G401 (cell line): ENCODE measurements at regions not wholly inside any gene's neighbourhood (a gene's known extent, or its start where the extent isn't known, plus 50 kb on each side); places are given as distances from the start of the nearest gene placed in this dataset.

Experiments
- DNase-seq: peaks from one replicate; pipeline ENCODE4 v3.0.0-alpha.2; 2015; ENCODE audit warnings: low spot score
- in situ Hi-C: cut with HindIII; loops from 2 replicates; pipeline ENCODE4 v1.10.0; 2016; ENCODE audit warnings: low sequenced_read_pairs, mixed read lengths

DNA sequence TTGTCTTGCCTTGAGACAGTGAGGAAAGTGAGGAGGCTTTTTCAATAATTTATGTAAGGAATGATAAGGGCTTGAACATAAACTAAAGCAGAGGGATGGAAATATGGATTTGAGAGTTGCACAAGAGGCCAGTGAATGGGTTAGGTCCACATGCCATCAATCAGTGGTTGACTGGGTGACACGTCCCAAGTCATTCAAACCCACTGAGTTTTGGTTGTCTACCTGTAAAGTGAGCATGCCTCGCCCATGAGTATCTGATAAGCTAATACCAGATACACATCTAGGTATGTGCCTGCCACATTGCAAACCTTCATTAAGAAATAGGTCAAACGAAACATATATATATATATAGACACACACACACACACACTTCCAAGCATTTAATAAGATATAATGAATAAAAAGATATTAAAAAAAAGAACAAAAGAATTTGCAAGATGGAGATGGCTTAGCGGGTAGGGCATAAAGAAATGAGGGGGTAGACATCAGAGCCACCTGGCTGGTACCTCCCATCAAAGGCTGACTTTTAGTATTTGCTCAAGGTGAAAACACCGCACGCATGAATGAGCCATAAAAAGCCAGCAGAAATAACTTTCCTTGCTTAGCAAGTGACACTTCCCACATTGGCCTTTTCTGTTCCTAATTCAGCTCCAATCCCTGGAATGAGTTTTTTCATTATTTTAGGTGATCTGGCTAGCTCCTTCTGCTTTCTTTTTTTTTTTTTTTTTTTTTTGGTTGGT is 109.1 kb upstream of the GGTLC1 start:
- DNase-seq = no peak
- in situ Hi-C loops = no loop called here

DNA sequence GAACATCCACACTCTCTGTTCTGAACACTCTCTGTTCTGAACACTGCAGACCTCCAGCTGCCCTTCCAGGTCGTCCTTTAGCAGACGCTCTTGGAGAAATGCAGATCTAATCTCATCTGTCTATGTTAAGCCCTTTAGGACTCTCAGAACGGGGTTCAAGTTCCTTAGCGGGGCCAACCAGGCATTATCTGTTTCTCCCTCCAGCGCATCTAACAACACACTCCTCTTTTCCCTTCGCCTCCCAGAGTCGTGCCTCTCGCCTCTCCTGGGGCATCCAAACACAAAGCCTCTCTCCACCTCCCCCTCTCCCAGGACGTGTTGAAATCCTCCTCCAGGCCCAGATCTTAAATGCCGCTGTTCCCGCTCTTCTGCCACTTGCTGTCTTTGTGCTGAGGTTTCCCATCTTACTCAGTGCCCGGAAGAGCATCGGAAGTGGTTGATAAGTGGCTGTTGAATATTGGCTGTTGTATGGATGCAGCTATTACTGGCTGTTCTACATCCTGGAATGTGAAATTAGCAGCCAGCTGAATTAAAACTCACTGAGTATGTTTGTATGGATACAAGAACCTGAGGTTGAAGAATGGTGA is 108.4 kb upstream of the GGTLC1 start:
- no peak for DNase-seq
- in situ Hi-C loops = no loop called here

DNA sequence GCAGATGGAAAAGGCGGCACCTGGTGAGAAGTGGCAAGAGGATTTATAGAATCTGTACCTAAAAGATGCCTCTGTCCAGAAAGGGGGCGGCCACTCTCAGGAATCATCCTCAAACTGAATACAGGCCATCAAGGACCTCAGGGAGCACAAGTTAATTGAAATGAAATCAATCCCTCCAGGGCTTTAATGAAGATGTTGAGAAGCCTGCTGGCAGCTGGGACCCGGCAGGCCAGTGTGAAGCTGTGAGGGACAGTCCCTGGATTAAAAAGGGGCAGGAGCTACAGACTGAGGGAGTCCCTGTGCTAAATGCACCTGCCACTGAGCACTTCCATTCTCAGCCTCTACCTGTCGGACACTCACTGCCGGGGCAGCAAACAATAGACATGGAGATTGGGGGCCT is 107.7 kb upstream of the GGTLC1 start:
- in situ Hi-C loops = no loop called here
- no peak for DNase-seq

DNA sequence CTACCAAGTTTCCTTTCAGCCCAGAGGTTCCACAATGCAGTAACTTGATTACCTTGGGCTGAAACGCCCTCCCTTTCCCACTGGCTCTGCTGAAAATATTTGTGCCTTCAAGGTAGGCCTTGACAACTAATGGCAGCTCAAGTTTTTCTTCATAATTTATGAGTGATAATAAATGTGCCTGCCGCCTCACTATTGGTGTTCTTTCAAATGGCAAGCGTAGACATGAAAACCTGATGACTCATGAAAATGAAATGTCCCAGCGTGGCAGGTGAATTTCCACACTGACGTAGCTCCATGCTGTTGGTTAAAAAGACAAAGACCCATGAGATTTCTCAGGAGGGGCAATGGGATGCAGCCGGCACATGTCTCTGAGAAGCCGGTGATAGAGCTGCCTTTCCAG is 107.2 kb upstream of the GGTLC1 start:
- in situ Hi-C loops = no loop called here
- no peak for DNase-seq

DNA sequence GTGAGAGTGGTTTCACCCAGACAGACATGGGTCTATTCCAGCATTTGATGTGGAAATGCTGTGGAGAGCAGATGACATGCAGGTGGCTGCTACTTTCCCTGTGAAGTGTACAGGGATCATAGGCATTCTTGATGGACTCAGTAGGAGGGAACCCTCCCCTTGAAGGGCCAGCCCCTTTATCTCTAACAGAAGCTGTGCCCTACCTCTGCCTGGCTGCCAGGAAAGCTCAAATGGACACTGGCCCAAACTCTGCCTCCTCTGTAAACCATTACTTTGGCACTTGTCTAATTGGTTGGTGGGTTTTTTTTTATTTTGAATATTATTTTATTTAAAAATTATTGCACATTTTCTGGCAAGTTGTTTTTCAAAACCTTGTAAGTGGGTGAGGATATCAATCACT is 106.7 kb upstream of the GGTLC1 start:
- no peak for DNase-seq
- in situ Hi-C loops = no loop called here

DNA sequence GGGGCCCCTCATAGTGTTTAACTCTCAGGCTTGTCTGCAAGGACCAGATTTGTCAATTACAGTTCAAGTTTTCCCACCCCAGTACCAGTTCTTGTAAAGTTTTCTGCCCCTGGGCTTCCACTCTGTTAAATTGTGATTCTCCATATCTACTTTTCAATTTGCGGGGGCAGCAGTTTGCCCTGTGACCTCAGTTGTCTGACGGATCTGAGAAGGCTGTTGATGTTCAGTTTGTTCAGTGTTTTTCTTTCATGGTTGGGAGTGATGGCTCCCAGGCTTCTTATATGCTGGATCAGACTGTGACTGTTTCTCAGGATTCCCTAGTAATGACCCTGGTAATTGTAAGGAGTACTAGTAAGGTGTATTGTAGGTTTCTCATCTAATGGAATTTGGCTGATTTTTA is 101.0 kb upstream of the GGTLC1 start:
- in situ Hi-C loops = no loop called here
- DNase-seq = no peak

DNA sequence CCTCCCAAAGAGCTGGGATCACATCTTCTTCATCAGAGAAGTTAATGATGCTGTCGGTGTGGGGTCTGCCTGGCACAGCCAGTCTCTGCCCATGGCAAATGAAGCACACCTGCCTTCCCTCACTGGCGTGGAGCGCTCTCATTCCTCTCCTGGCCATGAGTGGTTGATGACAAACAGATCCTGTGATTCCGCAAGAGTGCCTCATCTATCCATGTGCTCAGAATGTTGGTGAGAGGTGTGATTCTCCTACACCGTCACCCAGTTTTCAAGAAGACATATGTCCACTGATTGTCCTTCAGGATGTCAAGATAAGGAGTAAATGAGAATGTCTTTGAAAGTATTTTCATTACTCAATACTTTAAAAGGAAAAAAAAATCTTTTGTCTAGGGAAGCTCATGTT is 97.5 kb upstream of the GGTLC1 start:
- DNase-seq = no peak
- in situ Hi-C loops = no loop called here

DNA sequence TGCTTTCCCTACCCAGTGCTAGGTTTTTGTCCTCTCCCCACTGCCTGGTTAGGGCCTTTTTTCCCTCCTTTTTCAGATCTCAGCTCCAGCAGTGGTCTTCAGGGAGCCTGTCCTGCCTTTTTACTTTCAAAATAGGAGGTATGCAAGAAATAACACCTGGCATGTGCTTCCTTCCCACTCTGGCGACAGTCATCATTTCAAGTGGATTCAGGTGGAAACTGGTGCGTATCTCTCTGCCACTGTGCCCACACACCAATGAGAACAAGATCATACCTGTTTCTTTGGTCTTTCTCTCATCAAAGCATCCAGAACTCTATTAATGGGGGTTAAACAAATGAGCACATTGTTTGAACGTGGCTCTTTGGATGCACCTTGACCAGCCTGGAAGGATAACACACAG is 95.7 kb upstream of the GGTLC1 start:
- in situ Hi-C loops = no loop called here
- no peak for DNase-seq

DNA sequence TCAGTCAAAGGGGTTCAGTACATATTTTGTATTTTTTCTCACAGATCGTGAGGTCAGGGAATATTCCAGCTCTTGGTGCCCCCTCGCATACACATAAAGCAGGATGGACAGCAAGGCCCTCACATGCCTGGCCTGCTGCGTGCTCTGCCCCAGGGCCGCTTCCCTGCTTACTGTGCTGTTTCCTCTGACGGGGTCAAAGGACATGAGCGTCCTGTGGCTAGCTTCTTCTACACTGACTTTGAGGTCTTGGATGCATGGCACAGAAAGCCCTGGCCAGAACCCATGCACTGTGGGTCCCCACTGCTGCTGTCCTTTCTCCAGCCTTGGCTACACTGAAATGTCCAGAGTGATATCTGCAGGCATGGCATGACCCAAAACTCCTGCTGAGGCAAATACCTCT is 92.5 kb upstream of the GGTLC1 start:
- no peak for DNase-seq
- in situ Hi-C loops = no loop called here

DNA sequence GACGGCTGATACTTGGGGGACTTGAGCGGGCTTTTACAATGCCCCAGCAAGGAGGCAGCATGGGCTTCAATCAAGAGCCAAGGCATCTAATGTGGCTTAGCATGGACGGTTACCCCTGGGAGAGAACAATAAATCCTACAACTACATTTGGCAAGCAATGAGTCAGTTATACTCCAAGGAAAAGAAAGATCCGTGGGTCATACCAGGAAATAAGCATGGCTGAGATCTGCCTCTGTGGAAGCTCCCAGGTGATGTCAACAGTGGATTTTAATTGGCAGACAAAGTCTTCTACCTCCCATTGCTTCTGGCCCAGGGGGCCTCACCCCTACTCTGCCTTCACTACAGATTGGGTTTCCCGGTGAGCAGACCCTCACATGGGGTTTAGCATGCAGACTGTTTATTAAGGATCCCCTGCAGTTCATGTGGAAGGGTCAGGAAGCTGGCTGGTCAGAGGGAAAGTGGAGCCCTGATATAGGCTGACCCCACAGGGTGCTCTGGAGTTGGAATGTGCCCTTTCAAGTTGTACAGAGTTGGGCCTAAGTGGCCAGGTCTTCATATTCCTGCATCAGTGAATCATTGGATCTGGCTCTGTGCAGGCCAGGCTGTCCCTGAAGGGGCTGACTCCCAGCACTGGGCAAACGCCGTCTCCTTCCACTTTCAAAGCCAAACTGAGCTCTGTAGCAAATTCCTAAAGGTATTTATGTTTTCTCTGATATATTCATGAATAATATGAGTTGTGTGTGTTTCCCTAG is 91.3 kb upstream of the GGTLC1 start:
- in situ Hi-C loops = no loop called here
- no peak for DNase-seq

DNA sequence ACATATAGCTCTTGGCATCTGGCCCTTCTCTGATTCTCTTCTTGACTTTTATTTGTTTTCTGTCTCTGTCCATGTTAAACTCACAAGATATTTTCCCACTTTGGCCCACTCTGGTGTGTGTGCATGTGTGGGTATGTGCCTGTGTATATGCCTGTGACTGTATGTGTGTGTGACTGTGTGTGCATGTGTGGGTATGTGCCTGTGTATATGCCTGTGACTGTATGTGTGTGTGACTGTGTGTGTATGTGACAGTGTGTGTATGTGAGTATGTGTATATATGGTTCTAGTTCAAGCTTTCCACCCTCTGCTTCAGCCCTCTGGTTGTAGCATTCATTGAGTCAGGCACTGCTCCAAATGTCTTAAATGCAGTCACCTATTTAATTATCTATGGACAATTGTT is 88.6 kb upstream of the GGTLC1 start:
- no peak for DNase-seq
- in situ Hi-C loops = no loop called here

DNA sequence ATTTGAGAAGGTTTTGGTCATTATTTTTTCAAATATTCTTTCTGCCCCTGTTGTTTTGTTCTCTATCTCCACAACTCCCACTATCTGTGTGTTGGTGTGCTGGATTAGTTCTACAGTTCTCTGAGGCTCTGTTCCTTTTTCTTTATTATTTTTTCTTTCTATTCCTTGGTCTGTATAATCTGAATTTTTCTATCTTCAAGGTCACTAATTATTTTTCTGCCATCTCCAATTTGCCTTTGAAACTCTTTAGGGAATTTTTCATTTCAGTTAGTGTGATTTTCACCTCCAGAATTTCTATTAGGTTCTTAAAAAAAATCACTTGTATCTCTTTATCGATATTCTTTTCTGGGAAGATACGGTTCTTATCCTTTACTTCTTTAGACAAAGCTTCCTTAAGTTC is 82.1 kb upstream of the GGTLC1 start:
- in situ Hi-C loops = no loop called here
- DNase-seq = no peak

DNA sequence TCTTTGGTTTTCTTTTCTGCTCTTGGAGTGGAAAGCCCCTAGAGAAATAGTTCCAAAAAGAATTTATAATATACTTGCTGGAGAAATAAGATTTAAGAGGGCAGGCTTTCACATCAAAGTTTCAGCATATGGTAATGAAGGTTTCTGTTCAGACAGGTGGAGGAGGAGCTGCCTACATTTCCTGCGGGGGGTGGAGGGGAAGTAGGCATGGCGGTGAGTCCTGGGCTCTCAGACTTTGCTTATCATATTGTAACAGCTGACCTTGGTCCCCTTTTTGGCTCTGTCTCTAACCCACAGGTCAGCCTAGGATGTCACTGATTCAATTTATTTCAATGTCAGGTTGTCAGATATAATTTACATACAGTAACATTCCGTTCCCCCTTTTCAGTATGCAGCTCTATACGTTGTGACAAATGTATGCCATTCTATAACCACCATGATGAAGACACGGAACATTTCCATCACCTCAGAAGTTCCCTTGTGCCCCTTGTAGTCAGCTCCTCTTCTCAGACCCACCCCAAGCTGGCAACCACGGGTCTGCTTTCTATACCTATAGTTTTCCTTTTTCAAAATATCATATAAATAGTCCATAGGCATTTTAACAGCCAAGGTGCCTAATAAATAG is 77.6 kb upstream of the GGTLC1 start:
- no peak for DNase-seq
- in situ Hi-C loops = no loop called here

DNA sequence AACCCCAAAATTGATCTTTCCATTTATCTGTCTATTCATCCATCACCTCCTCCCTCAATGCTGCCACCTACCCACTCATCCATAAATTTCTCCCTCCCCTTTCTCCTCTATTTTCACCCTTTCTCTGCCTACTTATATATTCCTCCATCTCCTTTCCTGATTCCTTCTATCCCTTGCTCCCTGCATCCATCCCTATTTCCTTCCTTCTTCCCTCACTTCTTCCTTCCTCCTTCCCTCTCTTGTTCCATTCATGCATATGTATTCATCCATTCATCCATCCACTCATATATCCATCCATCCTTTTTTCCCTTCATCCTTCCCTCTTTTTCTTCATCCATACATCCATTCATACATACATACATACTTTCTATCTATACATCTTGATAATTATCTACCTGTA is 76.3 kb upstream of the GGTLC1 start:
- no peak for DNase-seq
- in situ Hi-C loops = no loop called here

DNA sequence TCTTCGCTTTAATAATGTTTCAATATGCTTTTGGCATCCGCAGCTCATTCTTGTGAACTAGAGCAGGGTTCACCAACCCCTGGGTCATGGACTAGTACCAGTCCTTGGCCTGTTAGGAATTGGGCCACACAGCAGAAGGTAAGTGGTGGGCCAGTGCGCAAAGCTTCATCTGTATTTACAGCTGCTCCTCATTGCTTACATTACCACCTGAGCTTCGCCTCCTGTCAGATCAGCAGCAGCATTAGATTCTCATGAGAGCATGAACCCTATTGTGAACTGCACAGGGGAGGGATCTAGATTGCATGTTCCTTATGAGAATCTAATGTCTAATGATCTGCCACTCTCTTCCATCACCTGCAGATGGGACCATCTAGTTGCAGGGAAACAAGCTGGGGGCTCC is 75.5 kb upstream of the GGTLC1 start:
- DNase-seq = no peak
- in situ Hi-C loops = no loop called here

DNA sequence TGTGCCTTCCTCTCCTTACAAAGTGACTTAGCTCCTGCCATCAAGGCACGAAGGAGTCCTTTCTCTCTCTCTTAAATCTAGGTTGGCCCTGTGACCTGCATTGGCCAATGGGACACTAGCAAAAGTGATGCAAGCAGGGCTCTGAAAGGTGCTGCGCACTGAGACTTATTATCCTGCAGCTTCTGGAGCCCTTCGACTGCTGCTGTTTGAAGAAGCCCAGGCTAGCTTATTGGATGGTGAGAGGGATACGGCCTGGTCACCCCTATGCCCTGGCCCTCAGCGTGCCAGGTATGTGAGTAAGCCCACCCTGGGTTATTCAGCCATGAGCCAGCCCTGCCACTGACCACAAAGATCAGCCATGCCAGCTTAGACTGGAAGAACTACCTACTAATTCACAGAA is 74.5 kb upstream of the GGTLC1 start:
- DNase-seq = no peak
- in situ Hi-C loops = no loop called here

DNA sequence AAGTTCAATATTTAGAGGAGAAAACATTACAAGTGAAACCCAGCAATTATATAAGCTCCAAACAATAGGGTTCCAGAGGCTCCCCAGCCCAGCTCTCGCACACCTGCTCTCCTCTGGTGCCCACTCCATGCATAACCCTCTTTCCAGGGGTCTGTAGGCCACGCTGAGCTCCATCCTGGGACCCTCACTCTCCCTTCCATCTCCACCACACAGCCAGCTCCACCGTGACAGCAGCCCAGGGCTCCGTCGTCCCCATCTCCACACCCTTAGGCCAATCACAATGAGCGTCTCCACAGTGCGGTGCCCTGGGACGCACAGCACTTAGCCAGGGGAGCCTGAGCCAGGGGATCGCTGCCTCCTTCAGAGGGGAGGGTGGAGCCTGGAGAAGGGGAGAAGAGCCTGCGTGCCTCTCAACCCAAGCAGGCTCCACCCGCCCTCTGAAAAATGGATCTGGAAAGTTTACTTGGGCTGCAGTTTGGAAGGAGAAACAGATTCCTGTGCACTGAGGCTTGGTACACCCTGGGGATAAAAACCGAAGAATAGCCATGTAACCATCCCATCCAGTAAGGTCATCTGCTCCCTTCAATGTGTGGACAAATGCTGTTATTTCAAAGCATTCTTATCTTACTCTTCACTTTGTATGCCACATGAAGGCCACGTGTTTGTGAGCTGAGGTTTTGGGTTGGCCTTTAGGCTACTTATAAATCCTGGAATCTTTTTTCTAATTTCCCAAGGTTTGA is 72.4 kb upstream of the GGTLC1 start:
- no peak for DNase-seq
- in situ Hi-C loops = no loop called here

DNA sequence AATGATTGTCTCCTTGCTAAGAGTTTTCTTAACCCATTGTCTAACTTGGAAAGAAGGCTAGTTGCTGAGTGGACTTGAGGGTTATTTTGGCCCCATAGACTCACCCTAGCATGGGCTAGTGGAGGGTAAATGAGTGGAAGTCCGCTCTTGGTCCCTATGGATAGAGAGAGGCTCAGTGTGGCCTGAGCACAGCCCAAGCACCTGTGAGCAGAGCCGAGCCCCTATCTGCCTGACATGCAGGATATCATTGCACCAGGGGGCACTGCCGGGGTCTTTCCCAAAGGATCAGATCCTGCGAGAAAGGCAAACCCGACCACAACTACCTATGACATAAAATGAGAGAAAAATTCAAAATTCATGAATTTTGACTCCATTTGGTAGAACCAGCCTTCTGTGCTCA is 70.6 kb upstream of the GGTLC1 start:
- DNase-seq = no peak
- in situ Hi-C loops = no loop called here

DNA sequence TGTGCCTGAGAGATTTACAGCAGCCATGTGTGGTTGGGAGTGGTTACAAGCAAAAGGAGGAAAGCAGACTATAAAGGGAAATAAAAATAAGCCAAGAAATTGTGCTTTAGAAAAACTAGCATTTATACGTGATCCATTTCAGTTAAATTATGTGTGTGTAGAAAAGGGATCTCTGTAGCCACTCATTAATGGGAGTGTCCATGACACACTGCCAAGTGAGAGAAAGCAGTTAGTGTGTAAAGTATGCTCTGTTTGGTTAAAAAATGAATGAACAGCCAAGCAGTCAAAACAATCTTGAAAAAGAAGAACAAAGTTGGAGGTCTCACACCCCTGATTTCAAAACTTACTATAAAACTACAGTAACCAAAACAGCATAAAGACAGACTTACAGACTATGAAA is 67.9 kb upstream of the GGTLC1 start:
- no peak for DNase-seq

More for the DNA sequence above, 67.9 kb upstream of the GGTLC1 start:
- in situ Hi-C loops = no loop called here
